Activated B cell treated with CpG ODN at 0.5 μM for 24 hours (primary cell): ENCODE measurements at regions not wholly inside any gene's neighbourhood (a gene's known extent, or its start where the extent isn't known, plus 50 kb on each side); places are given as distances from the start of the nearest gene placed in this dataset.

Source experiments
- ATAC-seq: fragments of 200-7000 bp; cut with Tn5 transposase; one replicate; pipeline ENCODE4 v1.10.0; 2021; ENCODE audit warnings: low read depth, mild to moderate bottlenecking, moderate library complexity
- CTCF ChIA-PET: fragments of 350-600 bp; sonication (Branson Sonifier 250); formaldehyde crosslinking; loops from one replicate; lab custom pipeline; 2021; ENCODE audit warnings: antibody characterized with exemption; lab: Charles Lee
- POLR2A ChIA-PET: fragments of 350-600 bp; sonication (Branson Sonifier 250); formaldehyde crosslinking; loops from one replicate; lab custom pipeline; 2021; ENCODE audit warnings: antibody characterized with exemption; lab: Charles Lee
- DNase-seq: peaks from one replicate; pipeline ENCODE4 v3.0.0; 2022
- H3K27ac Mint-ChIP-seq: one replicate; pipeline ENCODE4 v1.8.0; 2020; ENCODE audit warnings: mixed read lengths
- H3K27me3 Mint-ChIP-seq: one replicate; pipeline ENCODE4 v1.8.0; 2021; ENCODE audit warnings: mixed read lengths
- H3K36me3 Mint-ChIP-seq: one replicate; pipeline ENCODE4 v1.8.0; 2021; ENCODE audit warnings: low read depth, mixed read lengths
- H3K4me1 Mint-ChIP-seq: one replicate; pipeline ENCODE4 v1.8.0; 2021; ENCODE audit warnings: mixed read lengths
- H3K4me3 Mint-ChIP-seq: one replicate; pipeline ENCODE4 v1.8.0; 2020; ENCODE audit warnings: mild to moderate bottlenecking, mixed read lengths
- H3K9me3 Mint-ChIP-seq: one replicate; pipeline ENCODE4 v1.8.0; 2020; ENCODE audit warnings: mixed read lengths
- intact Hi-C: fragments of 100-400 bp; cut with micrococcal nuclease; formaldehyde crosslinking; loops from one replicate; pipeline ENCODE4 v1.15.1; 2024
- TF ChIP-seq, protein P1 (sequence below): fragments of 200-600 bp; IDR thresholded peaks from one replicate; pipeline ENCODE4 v1.8.0; 2022; ENCODE audit warnings: antibody characterized with exemption, mild to moderate bottlenecking

DNA sequence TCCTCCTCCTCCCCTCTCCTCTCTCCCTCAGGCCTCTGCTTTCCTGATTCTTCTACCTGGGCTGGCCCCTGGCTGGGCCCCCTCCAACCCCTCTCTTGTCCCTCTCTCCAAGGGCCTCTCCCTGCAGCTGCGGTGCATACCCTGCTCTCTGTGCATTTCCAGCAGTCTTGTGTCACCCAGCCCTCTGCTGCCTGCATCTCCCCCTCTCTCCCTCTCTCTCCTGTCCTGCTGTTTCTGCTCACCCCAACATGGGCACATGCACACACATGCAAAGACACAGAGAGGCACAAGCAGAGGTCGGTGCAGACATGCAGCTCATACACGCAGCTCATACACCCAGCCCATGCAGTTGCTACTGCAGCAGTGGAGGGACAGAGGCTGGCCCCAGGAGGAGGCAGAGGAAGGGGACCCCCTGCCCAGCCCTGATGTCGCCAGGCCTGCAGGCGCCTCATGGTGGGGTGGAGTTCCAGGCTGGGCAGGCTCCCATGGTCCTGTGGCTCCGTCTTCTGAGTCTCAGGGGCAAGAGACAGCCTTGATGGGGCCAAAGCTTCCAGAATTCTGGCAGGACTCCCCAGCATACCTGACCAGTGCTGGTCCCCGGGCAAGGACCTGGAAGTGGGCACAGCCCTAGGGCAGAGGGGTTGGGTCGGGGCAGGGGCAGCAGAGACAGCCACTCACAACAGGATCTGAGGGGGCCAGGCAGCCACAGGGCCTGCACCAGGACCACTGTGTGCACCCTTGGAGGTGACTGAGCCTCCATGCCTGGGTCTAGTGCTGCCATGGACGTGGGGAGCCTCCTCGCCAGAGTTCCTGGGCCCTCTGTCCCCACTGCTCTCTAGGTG lies 216.9 kb downstream of the C9orf50 start:
- Mint-ChIP-seq H3K36me3 (no peaks in the 10 kb centered on the region), H3K4me3 (no peak overlapping the region), H3K27me3 (peaks cover 3% of the 10 kb centered on the region), H3K4me1 (peaks cover 6% of the 10 kb centered on the region), H3K9me3 (no peaks in the 10 kb centered on the region), H3K27ac (no peak overlapping the region)
- TF ChIP-seq, protein P1, sequence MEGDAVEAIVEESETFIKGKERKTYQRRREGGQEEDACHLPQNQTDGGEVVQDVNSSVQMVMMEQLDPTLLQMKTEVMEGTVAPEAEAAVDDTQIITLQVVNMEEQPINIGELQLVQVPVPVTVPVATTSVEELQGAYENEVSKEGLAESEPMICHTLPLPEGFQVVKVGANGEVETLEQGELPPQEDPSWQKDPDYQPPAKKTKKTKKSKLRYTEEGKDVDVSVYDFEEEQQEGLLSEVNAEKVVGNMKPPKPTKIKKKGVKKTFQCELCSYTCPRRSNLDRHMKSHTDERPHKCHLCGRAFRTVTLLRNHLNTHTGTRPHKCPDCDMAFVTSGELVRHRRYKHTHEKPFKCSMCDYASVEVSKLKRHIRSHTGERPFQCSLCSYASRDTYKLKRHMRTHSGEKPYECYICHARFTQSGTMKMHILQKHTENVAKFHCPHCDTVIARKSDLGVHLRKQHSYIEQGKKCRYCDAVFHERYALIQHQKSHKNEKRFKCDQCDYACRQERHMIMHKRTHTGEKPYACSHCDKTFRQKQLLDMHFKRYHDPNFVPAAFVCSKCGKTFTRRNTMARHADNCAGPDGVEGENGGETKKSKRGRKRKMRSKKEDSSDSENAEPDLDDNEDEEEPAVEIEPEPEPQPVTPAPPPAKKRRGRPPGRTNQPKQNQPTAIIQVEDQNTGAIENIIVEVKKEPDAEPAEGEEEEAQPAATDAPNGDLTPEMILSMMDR = no peak
- POLR2A ChIA-PET = no interaction called here
- intact Hi-C loops = no loop called here
- CTCF ChIA-PET = no interaction called here
- DNase-seq = no peak
- ATAC-seq = no peak

DNA sequence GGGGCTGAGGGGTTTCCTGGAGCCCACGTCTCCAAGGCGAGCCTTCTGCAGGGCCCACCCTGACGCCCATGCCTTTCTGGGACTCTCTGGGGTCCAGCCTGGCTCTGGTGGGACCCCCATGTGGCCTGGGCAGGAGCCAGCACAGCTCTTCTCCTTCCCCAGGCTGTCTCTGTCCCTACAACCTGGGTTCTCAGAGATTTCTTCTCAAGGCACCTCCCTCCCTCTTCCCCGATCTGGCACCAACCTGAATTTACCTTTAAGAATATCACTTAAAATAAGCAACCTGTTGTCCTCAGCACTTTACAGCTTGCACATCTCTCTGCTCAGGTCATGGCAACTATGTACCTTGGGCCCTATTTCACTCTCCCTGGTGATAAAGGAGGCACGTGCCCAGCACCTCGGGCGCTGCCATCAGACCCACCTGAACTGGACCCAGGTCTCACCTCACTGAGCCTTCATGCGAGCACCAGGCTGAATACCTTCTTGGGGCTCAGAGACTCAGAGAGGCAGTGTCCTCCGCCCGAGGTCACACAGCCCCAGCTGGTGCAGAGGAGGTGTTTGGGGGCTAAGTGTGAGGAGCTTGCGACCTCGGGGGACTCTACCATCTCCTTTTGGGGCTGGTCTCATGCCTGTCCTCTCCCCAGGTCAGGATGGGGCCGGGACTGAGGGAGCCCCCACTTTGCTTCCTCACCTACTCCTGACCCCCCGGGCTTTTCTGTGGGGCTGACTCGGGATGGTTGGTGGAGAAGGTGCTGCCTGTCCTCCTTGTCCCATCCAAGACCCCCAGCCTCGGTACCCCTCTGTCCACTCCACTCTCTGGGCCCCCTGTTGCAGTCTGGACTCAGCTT lies 217.7 kb downstream of the C9orf50 start:
- Mint-ChIP-seq H3K27me3 (peaks cover 3% of the 10 kb centered on the region), H3K36me3 (no peaks in the 10 kb centered on the region), H3K27ac (no peak overlapping the region), H3K9me3 (no peaks in the 10 kb centered on the region), H3K4me3 (no peak overlapping the region), H3K4me1 (peaks cover 6% of the 10 kb centered on the region)
- DNase-seq (no peak), ATAC-seq (no peak)
- ChIA-PET CTCF (no interaction called here), POLR2A (no interaction called here)
- TF ChIP-seq, protein P1 = no peak
- intact Hi-C loops = no loop called here

DNA sequence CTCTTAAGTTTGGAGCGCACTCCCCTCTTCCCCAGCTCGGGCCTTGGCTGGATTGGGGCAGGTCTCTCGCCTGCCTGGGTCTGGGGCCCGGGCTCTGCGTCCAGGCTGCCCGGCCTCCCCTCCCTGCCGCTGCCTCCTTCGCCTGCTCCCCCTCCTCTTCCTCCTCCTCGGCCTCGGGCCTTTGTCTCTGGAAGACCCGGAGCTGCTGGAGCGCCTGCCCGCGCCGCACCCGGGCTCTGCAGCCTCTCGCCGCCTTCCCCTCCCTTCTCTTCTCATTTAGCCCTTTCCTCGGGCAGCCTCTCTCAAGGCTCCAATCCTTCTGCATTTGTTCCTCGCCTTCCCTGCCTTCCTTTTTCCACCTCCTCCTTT lies 218.5 kb downstream of the C9orf50 start:
- Mint-ChIP-seq H3K36me3 (no peaks in the 10 kb centered on the region), H3K27me3 (peaks cover 3% of the 10 kb centered on the region), H3K27ac (no peak overlapping the region), H3K4me1 (peaks cover 6% of the 10 kb centered on the region), H3K9me3 (no peaks in the 10 kb centered on the region), H3K4me3 (no peak overlapping the region)
- intact Hi-C loops = no loop called here
- TF ChIP-seq, protein P1 = no peak
- CTCF ChIA-PET = no interaction called here
- DNase-seq (no peak), ATAC-seq (no peak)
- POLR2A ChIA-PET = interaction anchor here (0.6 kb wide), 1 partner anchor 20 kb away, joined by 8 read pairs; no protein-coding TSS in a partner anchor

DNA sequence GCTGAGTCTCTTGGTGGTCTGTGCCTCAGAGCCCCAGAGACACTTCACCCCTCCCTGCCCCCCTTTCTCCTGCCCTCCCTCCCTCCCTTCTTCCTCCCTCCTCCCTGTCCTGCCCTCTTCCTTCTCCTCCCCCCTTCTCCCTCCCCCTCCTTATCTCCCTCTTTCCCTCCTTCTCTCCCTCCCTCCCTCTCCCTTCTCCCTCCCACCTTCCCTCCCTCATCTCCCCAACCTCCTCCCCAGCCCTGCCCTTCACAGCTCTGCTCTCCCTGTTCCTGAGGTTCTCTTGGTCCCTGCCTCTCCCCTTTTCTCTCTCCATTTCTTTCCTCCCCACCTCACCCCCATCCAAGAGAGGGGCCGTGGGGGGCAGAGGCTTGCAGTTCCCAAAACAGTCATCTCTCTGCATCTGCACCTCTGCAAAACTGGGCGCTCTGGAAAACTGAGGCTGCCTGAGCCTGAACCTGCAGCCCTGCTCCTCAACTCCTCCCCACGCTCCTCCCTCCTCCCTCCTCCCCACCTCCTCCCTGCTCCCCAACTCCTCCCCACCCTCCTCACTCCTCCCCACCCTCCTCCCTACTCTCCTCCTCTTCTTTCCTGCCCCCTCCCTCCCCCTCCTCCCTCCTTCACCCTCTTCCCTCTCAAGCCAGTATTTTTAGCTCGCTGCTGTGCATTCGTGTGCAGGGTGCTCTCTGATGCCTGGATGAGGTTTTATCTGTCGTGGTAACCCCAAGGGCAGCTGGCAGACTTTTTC lies 219.1 kb downstream of the C9orf50 start:
- Mint-ChIP-seq H3K27me3 (peaks cover 3% of the 10 kb centered on the region), H3K4me3 (no peak overlapping the region), H3K9me3 (no peaks in the 10 kb centered on the region), H3K4me1 (peaks cover 6% of the 10 kb centered on the region), H3K36me3 (no peaks in the 10 kb centered on the region), H3K27ac (no peak overlapping the region)
- intact Hi-C loops = no loop called here
- TF ChIP-seq, protein P1 = no peak
- ChIA-PET CTCF (no interaction called here), POLR2A (interaction anchor here (0.6 to 1.4 kb wide), 2 partner anchors 11 to 19 kb away, joined by 3 to 8 read pairs; no protein-coding TSS in a partner anchor)
- no peak for DNase-seq
- ATAC-seq = no peak
